HCT116 (cell line): ENCODE measurements at regions not wholly inside any gene's neighbourhood (a gene's known extent, or its start where the extent isn't known, plus 50 kb on each side); places are given as distances from the start of the nearest gene placed in this dataset.

Experiments
- ATAC-seq: fragments of 200-7000 bp; cut with Tn5 transposase; 2 replicates; pipeline ENCODE4 v1.9.1; 2020; ENCODE audit warnings: mild to moderate bottlenecking, moderate library complexity
- BruUV-seq: library from RNA; stranded (reverse); fragments of 400-500 nt; replicated peaks from 2 replicates; lab custom pipeline; 2021; lab: Mats Ljungman, UMichigan
- CTCF ChIA-PET: fragments of 300-600 bp; sonication (Branson Sonifier 250); formaldehyde crosslinking; loops from one replicate; lab custom pipeline; 2021; ENCODE audit warnings: antibody characterized with exemption; lab: Charles Lee
- POLR2A ChIA-PET: fragments of 300-600, 350-600 bp; sonication (Branson Sonifier 250); formaldehyde crosslinking; loops from one replicate; lab custom pipeline; 2021; ENCODE audit warnings: antibody characterized with exemption; lab: Charles Lee
- RAD21 ChIA-PET, 2 experiments: fragments of 300-600 bp; sonication (Branson Sonifier 250); formaldehyde crosslinking; loops; one replicate each; lab custom pipeline; 2023; ENCODE audit warnings: low total read pairs in 2 of 2; ENCODE audit not compliant: uncharacterized antibody in 2 of 2, unreplicated experiment in 2 of 2, low non-redundant PET in 1 of 2; lab: Charles Lee
- DNase-seq: peaks from one replicate; pipeline ENCODE4 v3.0.0-alpha.2; 2010; ENCODE audit warnings: low read depth, low spot score
- H2AFZ ChIP-seq: fragments of 200-600 bp; shearing (Covaris generic), sonication (generic); 2 replicates; pipeline ENCODE4 v1.6.1; 2017; ENCODE audit warnings: low read depth, mixed run types, mixed read lengths, antibody characterized with exemption, low read length; ENCODE audit not compliant: poor library complexity, severe bottlenecking
- H3K27ac ChIP-seq: 2 replicates; pipeline ENCODE4 v1.5.1; 2012; ENCODE audit warnings: low read depth, low read length
- H3K27me3 ChIP-seq: fragments of 200-600 bp; sonication (generic); 2 replicates; pipeline ENCODE4 v1.6.1; 2016; ENCODE audit warnings: mixed run types, low read length, mixed read lengths; ENCODE audit not compliant: insufficient read depth
- H3K36me3 ChIP-seq, 2 experiments: fragments of 200-500 bp in 1 of 2; fragments of 200-600 bp in 1 of 2; sonication (Bioruptor generic) in 1 of 2; sonication (generic) in 1 of 2; 2 replicates each; pipeline versions ENCODE4 v1.5.1 to v1.6.1; 2014 to 2016; ENCODE audit warnings: low read length in 2 of 2, inconsistent platforms in 1 of 2, mixed read lengths in 1 of 2, mixed run types in 1 of 2; ENCODE audit not compliant: insufficient read depth in 2 of 2, control insufficient read depth in 1 of 2
- H3K4me1 ChIP-seq, 2 experiments: fragments of 200-600 bp in 1 of 2; sonication (generic) in 1 of 2; 2 replicates each; pipeline versions ENCODE4 v1.5.1 to v1.6.1; 2012 to 2017; ENCODE audit warnings: low read length in 2 of 2, inconsistent platforms in 1 of 2, mild to moderate bottlenecking in 1 of 2, mixed read lengths in 1 of 2, mixed run types in 1 of 2, moderate library complexity in 1 of 2; ENCODE audit not compliant: insufficient read depth in 2 of 2, control insufficient read depth in 1 of 2
- H3K4me2 ChIP-seq: fragments of 200-600 bp; sonication (generic); 2 replicates; pipeline ENCODE4 v1.6.1; 2017; ENCODE audit warnings: mixed run types, low read length, mixed read lengths
- H3K4me3 ChIP-seq, 2 experiments: fragments of 200-600 bp in 1 of 2; sonication (generic) in 1 of 2; replicated peaks in 1 of 2; 2 replicates each; pipeline ENCODE4 v1.5.1; 2011 to 2016; ENCODE audit warnings: low read length in 2 of 2, control low read depth in 1 of 2, low read depth in 1 of 2, mild to moderate bottlenecking in 1 of 2, mixed read lengths in 1 of 2, mixed run types in 1 of 2
- H3K79me2 ChIP-seq: fragments of 200-600 bp; sonication (generic); 2 replicates; pipeline ENCODE4 v1.6.1; 2017; ENCODE audit warnings: mild to moderate bottlenecking, mixed run types, low read length, moderate library complexity, mixed read lengths; ENCODE audit not compliant: insufficient read depth
- H3K9ac ChIP-seq: fragments of 200-600 bp; sonication (generic); 2 replicates; pipeline ENCODE4 v1.6.1; 2016; ENCODE audit warnings: low read length, mixed read lengths
- H3K9me2 ChIP-seq: fragments of 200-600 bp; sonication (generic), shearing (Covaris generic); 2 replicates; pipeline ENCODE4 v1.6.1; 2017; ENCODE audit warnings: mixed run types, mild to moderate bottlenecking, moderate library complexity; ENCODE audit not compliant: insufficient read depth
- H3K9me3 ChIP-seq, 2 experiments: fragments of 200-500 bp in 1 of 2; fragments of 200-600 bp in 1 of 2; sonication (Bioruptor generic) in 1 of 2; sonication (generic) in 1 of 2; 2 replicates each; pipeline ENCODE4 v1.6.1; 2014 to 2017; ENCODE audit warnings: low read length in 2 of 2, mixed read lengths in 2 of 2, inconsistent platforms in 1 of 2, low read depth in 1 of 2, mild to moderate bottlenecking in 1 of 2, mixed run types in 1 of 2, moderate library complexity in 1 of 2; ENCODE audit not compliant: control insufficient read depth in 1 of 2, insufficient read depth in 1 of 2
- H4K20me1 ChIP-seq: fragments of 200-600 bp; sonication (generic), shearing (Covaris generic); 2 replicates; pipeline ENCODE4 v1.6.1; 2017; ENCODE audit warnings: mixed run types, mild to moderate bottlenecking, moderate library complexity; ENCODE audit not compliant: insufficient read depth
- CBX3 ChIP-seq: IDR thresholded peaks from 2 replicates; pipeline ENCODE4 v1.6.1; 2012; ENCODE audit warnings: low read depth
- EGR1 ChIP-seq: IDR thresholded peaks from 2 replicates; pipeline ENCODE4 v1.6.1; 2012; ENCODE audit warnings: low read depth
- EZH2 ChIP-seq: fragments of 200-600 bp; sonication (generic); IDR thresholded peaks from 2 replicates; pipeline ENCODE4 v1.6.1; 2017; ENCODE audit warnings: antibody characterized with exemption, mixed run types
- FOSL1 ChIP-seq: IDR thresholded peaks from 2 replicates; pipeline ENCODE4 v1.6.1; 2012; ENCODE audit warnings: low read depth
- JUND ChIP-seq: IDR thresholded peaks from 2 replicates; pipeline ENCODE4 v1.6.1; 2012
- POLR2A ChIP-seq: IDR thresholded peaks from 2 replicates; pipeline ENCODE4 v1.7.0; 2011; ENCODE audit warnings: borderline replicate concordance; ENCODE audit not compliant: insufficient read depth, insufficient read length; ENCODE audit errors: extremely low read depth
- POLR2AphosphoS5 ChIP-seq: IDR thresholded peaks from 2 replicates; pipeline ENCODE4 v1.6.1; 2011; ENCODE audit warnings: mild to moderate bottlenecking, low read depth, low read length, moderate library complexity
- SIN3A ChIP-seq: IDR thresholded peaks from 2 replicates; pipeline ENCODE4 v1.6.1; 2012; ENCODE audit warnings: low read depth
- TCF7L2 ChIP-seq: IDR thresholded peaks from 2 replicates; pipeline ENCODE4 v1.7.0; 2011; ENCODE audit warnings: borderline replicate concordance, inconsistent platforms; ENCODE audit not compliant: insufficient read depth, insufficient read length; ENCODE audit errors: extremely low read depth
- YY1 ChIP-seq: IDR thresholded peaks from 2 replicates; pipeline ENCODE4 v1.6.1; 2011; ENCODE audit warnings: low read length, low read depth, moderate library complexity, mild to moderate bottlenecking; ENCODE audit not compliant: insufficient replicate concordance; ENCODE audit errors: extremely low read depth
- ZNF274 ChIP-seq: fragments of 200-500 bp; sonication (Bioruptor generic); IDR thresholded peaks from 2 replicates; pipeline ENCODE4 v1.6.1; 2014; ENCODE audit warnings: mild to moderate bottlenecking, low read depth, low read length, inconsistent platforms
- intact Hi-C: fragments of 100-400 bp; cut with micrococcal nuclease; formaldehyde crosslinking; loops from 2 replicates; pipeline ENCODE4 v1.10.0; 2022
- TF ChIP-seq, protein P1 (sequence below): IDR thresholded peaks from 2 replicates; pipeline ENCODE4 v1.6.1; 2012
- TF ChIP-seq, protein P2 (sequence below), 3 experiments: fragments of 200-600 bp in 1 of 3; sonication (generic) in 1 of 3; IDR thresholded peaks in 2 of 3; conservative IDR thresholded peaks in 1 of 3; 2 replicates each; pipeline ENCODE4 v1.5.1; 2012 to 2017; ENCODE audit warnings: low read depth in 2 of 3, low read length in 2 of 3, antibody characterized with exemption in 1 of 3, borderline replicate concordance in 1 of 3, control low read depth in 1 of 3, mild to moderate bottlenecking in 1 of 3, mixed read lengths in 1 of 3, mixed run types in 1 of 3, moderate library complexity in 1 of 3; ENCODE audit not compliant: insufficient read depth in 1 of 3
- TF ChIP-seq, protein P3 (sequence below): IDR thresholded peaks from 2 replicates; pipeline ENCODE4 v1.6.1; 2012

- Histone ChIP-seq H3K9ac (no peak overlapping the region), H3K9me2 (no peaks in the 10 kb centered on the region), H3K36me3 (no peaks in the 10 kb centered on the region), H4K20me1 (no peaks in the 10 kb centered on the region), H3K27me3 (no peaks in the 10 kb centered on the region), H3K4me2 (no peak overlapping the region), H3K4me3 (no peak overlapping the region), H3K9me3 (no peaks in the 10 kb centered on the region), H3K4me1 (peaks cover 5 to 15% of the 10 kb centered on the region in 2 experiments; a peak in 3 of 4 replicates), H3K79me2 (no peaks in the 10 kb centered on the region), H2AFZ (no peak overlapping the region), H3K27ac (no peak overlapping the region)
- CTCF ChIA-PET: no interaction called here
- BruUV-seq: no TSS peak
- no peak for ATAC-seq
- no peak for TF ChIP-seq EZH2
- DNase-seq: no peak
- POLR2A ChIA-PET: no interaction called here
- RAD21 ChIA-PET: no interaction called here
- intact Hi-C loops: loop anchor here (10.0 kb wide), 1 partner anchor 355 kb away; no protein-coding TSS in a partner anchor
Observed at GRCh38 chrX:9349572-9350494, 115.0 kb upstream of the TBL1X start.

DNA sequence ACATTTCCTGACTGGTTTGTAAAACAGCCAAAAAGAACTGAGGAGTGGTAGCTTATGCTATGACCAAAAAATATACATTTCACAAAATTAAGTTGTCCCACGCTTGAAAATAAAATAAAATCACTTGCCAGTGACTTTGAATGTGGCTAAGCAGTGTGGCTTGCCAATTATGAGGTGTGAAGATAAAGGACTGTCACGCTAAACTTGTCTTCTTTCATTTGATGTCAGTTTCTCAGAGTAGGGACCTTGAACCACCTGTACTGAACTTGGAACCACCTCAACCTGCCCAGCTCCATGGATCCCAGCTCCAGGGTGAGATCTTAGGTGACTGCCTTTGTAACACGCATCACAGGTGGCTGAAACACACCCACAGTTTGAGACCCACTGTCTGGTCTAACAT, 113.7 kb upstream of the TBL1X start:
- Histone ChIP-seq H3K27me3 (no peaks in the 10 kb centered on the region), H3K79me2 (no peaks in the 10 kb centered on the region), H4K20me1 (no peaks in the 10 kb centered on the region), H3K4me3 (no peak overlapping the region), H3K36me3 (no peaks in the 10 kb centered on the region), H3K9me2 (no peaks in the 10 kb centered on the region), H2AFZ (no peak overlapping the region)
- ATAC-seq (no peak), DNase-seq (no peak)
- ChIA-PET CTCF (no interaction called here), RAD21 (no interaction called here)
- no peak for TF ChIP-seq EGR1
- no peak for TF ChIP-seq POLR2AphosphoS5
- TF ChIP-seq JUND: no peak
- no peak for TF ChIP-seq POLR2A
- TF ChIP-seq, protein P1, sequence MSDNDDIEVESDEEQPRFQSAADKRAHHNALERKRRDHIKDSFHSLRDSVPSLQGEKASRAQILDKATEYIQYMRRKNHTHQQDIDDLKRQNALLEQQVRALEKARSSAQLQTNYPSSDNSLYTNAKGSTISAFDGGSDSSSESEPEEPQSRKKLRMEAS: no peak
- TF ChIP-seq, protein P2, sequence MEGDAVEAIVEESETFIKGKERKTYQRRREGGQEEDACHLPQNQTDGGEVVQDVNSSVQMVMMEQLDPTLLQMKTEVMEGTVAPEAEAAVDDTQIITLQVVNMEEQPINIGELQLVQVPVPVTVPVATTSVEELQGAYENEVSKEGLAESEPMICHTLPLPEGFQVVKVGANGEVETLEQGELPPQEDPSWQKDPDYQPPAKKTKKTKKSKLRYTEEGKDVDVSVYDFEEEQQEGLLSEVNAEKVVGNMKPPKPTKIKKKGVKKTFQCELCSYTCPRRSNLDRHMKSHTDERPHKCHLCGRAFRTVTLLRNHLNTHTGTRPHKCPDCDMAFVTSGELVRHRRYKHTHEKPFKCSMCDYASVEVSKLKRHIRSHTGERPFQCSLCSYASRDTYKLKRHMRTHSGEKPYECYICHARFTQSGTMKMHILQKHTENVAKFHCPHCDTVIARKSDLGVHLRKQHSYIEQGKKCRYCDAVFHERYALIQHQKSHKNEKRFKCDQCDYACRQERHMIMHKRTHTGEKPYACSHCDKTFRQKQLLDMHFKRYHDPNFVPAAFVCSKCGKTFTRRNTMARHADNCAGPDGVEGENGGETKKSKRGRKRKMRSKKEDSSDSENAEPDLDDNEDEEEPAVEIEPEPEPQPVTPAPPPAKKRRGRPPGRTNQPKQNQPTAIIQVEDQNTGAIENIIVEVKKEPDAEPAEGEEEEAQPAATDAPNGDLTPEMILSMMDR (IDR thresholded peaks at IDR 0.05 in 2 of 3, conservative IDR thresholded peaks at IDR 0.05 in 1 of 3; ENCODE audit: borderline replicate concordance in 1 of 3, insufficient read depth in 1 of 3, low read depth in 2 of 3, low read length in 2 of 3): no peak
- TF ChIP-seq SIN3A: no peak
- TF ChIP-seq ZNF274: no peak
- no peak for TF ChIP-seq TCF7L2
- TF ChIP-seq, protein P3, sequence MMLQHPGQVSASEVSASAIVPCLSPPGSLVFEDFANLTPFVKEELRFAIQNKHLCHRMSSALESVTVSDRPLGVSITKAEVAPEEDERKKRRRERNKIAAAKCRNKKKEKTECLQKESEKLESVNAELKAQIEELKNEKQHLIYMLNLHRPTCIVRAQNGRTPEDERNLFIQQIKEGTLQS: no peak
- TF ChIP-seq FOSL1: no peak
- TF ChIP-seq CBX3: no peak
- no peak for TF ChIP-seq YY1
- TF ChIP-seq, all 23 proteins: peak for 0
- Histone ChIP-seq H3K4me1 (peaks cover 5 to 15% of the 10 kb centered on the region in 2 experiments; a peak in 3 of 4 replicates), H3K27ac (no peak overlapping the region), H3K9me3 (no peaks in the 10 kb centered on the region), H3K4me2 (peak overlapping the region; percentile 37; the same call in 1 of the 2 replicates), H3K9ac (no peak overlapping the region)
- BruUV-seq: no TSS peak
- intact Hi-C loops: loop anchor here (10.0 kb wide), 1 partner anchor 354 kb away; no protein-coding TSS in a partner anchor
- POLR2A ChIA-PET: no interaction called here
